OCI-LY7 (cell line): ENCODE measurements at regions not wholly inside any gene's neighbourhood (a gene's known extent, or its start where the extent isn't known, plus 50 kb on each side); places are given as distances from the start of the nearest gene placed in this dataset.

Source experiments
- BruUV-seq: library from RNA; stranded (reverse); fragments of 400-500 nt; replicated peaks from 2 replicates; lab custom pipeline; 2021; lab: Mats Ljungman, UMichigan
- CTCF ChIA-PET: fragments of 300-600 bp; sonication (Branson Sonifier 250); formaldehyde crosslinking; loops from one replicate; lab custom pipeline; 2022; ENCODE audit warnings: antibody characterized with exemption; ENCODE audit not compliant: unreplicated experiment; lab: Charles Lee
- POLR2A ChIA-PET: fragments of 300-600 bp; sonication (Branson Sonifier 250); formaldehyde crosslinking; loops from one replicate; lab custom pipeline; 2022; ENCODE audit warnings: antibody characterized with exemption; lab: Charles Lee
- DNase-seq: peaks from one replicate; pipeline ENCODE4 v3.0.0-alpha.2; 2015; ENCODE audit warnings: low spot score
- H2AFZ ChIP-seq: fragments of 200-600 bp; sonication (generic), shearing (Covaris generic); 2 replicates; pipeline ENCODE4 v1.6.1; 2014; ENCODE audit warnings: mild to moderate bottlenecking, antibody characterized with exemption, low read length, moderate library complexity
- H3K27ac ChIP-seq: fragments of 200-600 bp; sonication (generic); 2 replicates; pipeline ENCODE4 v1.5.1; 2014; ENCODE audit warnings: mixed run types, low read depth, mild to moderate bottlenecking, moderate library complexity, low read length, inconsistent platforms; ENCODE audit not compliant: poor library complexity, severe bottlenecking
- H3K36me3 ChIP-seq: fragments of 200-600 bp; sonication (generic); 2 replicates; pipeline ENCODE4 v1.6.1; 2014; ENCODE audit warnings: mild to moderate bottlenecking, antibody characterized with exemption, low read length, moderate library complexity, mixed read lengths; ENCODE audit not compliant: insufficient read depth
- H3K4me1 ChIP-seq: fragments of 200-600 bp; sonication (generic); 2 replicates; pipeline ENCODE4 v1.5.1; 2014; ENCODE audit warnings: mild to moderate bottlenecking, low read length; ENCODE audit not compliant: insufficient read depth, poor library complexity, severe bottlenecking
- H3K4me2 ChIP-seq: fragments of 200-600 bp; sonication (generic); 2 replicates; pipeline ENCODE4 v1.6.1; 2014; ENCODE audit warnings: mild to moderate bottlenecking, low read length
- H3K4me3 ChIP-seq: fragments of 200-600 bp; sonication (generic); 2 replicates; pipeline ENCODE4 v1.5.1; 2014; ENCODE audit warnings: mild to moderate bottlenecking, low read depth, low read length; ENCODE audit not compliant: poor library complexity, severe bottlenecking
- H3K79me2 ChIP-seq: fragments of 200-600 bp; sonication (generic); 2 replicates; pipeline ENCODE4 v1.6.1; 2016; ENCODE audit warnings: low read depth, mild to moderate bottlenecking, low read length, moderate library complexity, mixed read lengths; ENCODE audit not compliant: insufficient read depth
- H3K9me2 ChIP-seq: fragments of 200-600 bp; sonication (generic); 2 replicates; pipeline ENCODE4 v1.6.1; 2016; ENCODE audit warnings: mild to moderate bottlenecking, low read length, mixed read lengths; ENCODE audit not compliant: insufficient read depth
- H3K9me3 ChIP-seq: fragments of 200-600 bp; sonication (generic); 2 replicates; pipeline ENCODE4 v1.6.1; 2014; ENCODE audit warnings: mild to moderate bottlenecking, mixed run types, low read length, mixed read lengths
- H4K20me1 ChIP-seq: fragments of 200-600 bp; sonication (generic); 2 replicates; pipeline ENCODE4 v1.6.1; 2014; ENCODE audit warnings: mild to moderate bottlenecking, antibody characterized with exemption, low read length, moderate library complexity, mixed read lengths; ENCODE audit not compliant: insufficient read depth
- CTCF ChIP-seq: fragments of 200-600 bp; sonication (generic); conservative IDR thresholded peaks from 2 replicates; pipeline ENCODE4 v1.5.1; 2014; ENCODE audit warnings: mild to moderate bottlenecking, antibody characterized with exemption, low read length, moderate library complexity, mixed read lengths
- EZH2phosphoT487 ChIP-seq: fragments of 200-600 bp; sonication (generic); IDR thresholded peaks from 2 replicates; pipeline ENCODE4 v1.6.1; 2018; ENCODE audit warnings: low read depth, borderline replicate concordance, mild to moderate bottlenecking, mixed run types, antibody characterized with exemption, low read length, moderate library complexity, mixed read lengths
- intact Hi-C: fragments of 100-400 bp; cut with micrococcal nuclease; formaldehyde crosslinking; loops from one replicate; pipeline ENCODE4 v1.10.0; 2022; ENCODE audit not compliant: unreplicated experiment

GRCh38 chr2:129654331-129654730 lies 325.1 kb upstream of the RAB6C start:
- intact Hi-C loops: no loop called here
- POLR2A ChIA-PET: no interaction called here
- TF ChIP-seq CTCF (no peak), EZH2phosphoT487 (no peak)
- Histone ChIP-seq H3K9me2 (no peaks in the 10 kb centered on the region), H3K36me3 (no peaks in the 10 kb centered on the region), H3K4me3 (no peak overlapping the region), H2AFZ (no peak overlapping the region), H3K4me2 (no peak overlapping the region), H3K79me2 (no peaks in the 10 kb centered on the region), H3K9me3 (no peaks in the 10 kb centered on the region), H4K20me1 (no peaks in the 10 kb centered on the region), H3K4me1 (no peaks in the 10 kb centered on the region), H3K27ac (no peak overlapping the region)
- no TSS peak for BruUV-seq
- DNase-seq: no peak
- CTCF ChIA-PET: no interaction called here

GRCh38 chr2:129656081-129656598 lies 323.3 kb upstream of the RAB6C start:
- no peaks in the 10 kb centered on the region for H4K20me1 ChIP-seq
- H3K4me2 ChIP-seq: no peak overlapping the region
- H3K4me3 ChIP-seq: no peak overlapping the region
- BruUV-seq: no TSS peak
- TF ChIP-seq EZH2phosphoT487 (no peak), CTCF (no peak)
- no peaks in the 10 kb centered on the region for H3K4me1 ChIP-seq
- H3K27ac ChIP-seq: no peak overlapping the region
- no peaks in the 10 kb centered on the region for H3K36me3 ChIP-seq
- intact Hi-C loops: no loop called here
- CTCF ChIA-PET: no interaction called here
- H2AFZ ChIP-seq: no peak overlapping the region
- H3K79me2 ChIP-seq: no peaks in the 10 kb centered on the region
- H3K9me2 ChIP-seq: no peaks in the 10 kb centered on the region
- no peaks in the 10 kb centered on the region for H3K9me3 ChIP-seq
- no peak for DNase-seq
- POLR2A ChIA-PET: no interaction called here

- no TSS peak for BruUV-seq
- ChIA-PET CTCF (no interaction called here), POLR2A (no interaction called here)
- H3K79me2 ChIP-seq: no peaks in the 10 kb centered on the region
- H3K4me3 ChIP-seq: no peak overlapping the region
- TF ChIP-seq CTCF: no peak
- no peak for TF ChIP-seq EZH2phosphoT487
- no peaks in the 10 kb centered on the region for H3K36me3 ChIP-seq
- no peaks in the 10 kb centered on the region for H3K9me3 ChIP-seq
- no peak for DNase-seq
- no peak overlapping the region for H3K4me2 ChIP-seq
- no peaks in the 10 kb centered on the region for H3K4me1 ChIP-seq
- H4K20me1 ChIP-seq: no peaks in the 10 kb centered on the region
- H2AFZ ChIP-seq: no peak overlapping the region
- no peaks in the 10 kb centered on the region for H3K9me2 ChIP-seq
- H3K27ac ChIP-seq: no peak overlapping the region
- intact Hi-C loops: no loop called here
Observed at GRCh38 chr2:129658430-129658829, 321.0 kb upstream of the RAB6C start.
